ENCODE measurements at regions not wholly inside any gene's neighbourhood (a gene's known extent, or its start where the extent isn't known, plus 50 kb on each side); places are given as distances from the start of the nearest gene placed in this dataset.

- TF ChIP-seq CTCF (IDR thresholded peaks at IDR 0.05) = no peak
- Histone ChIP-seq H3K36me3 (no peaks in the 10 kb centered on the region), H3K27me3 (no peaks in the 10 kb centered on the region), H3K4me3 (no peak overlapping the region), H3K27ac (no peak overlapping the region), H3K4me1 (no peaks in the 10 kb centered on the region), H3K9me3 (peaks cover 0 to 8% of the 10 kb centered on the region in 2 donors)
- DNase-seq (no peak), ATAC-seq (no peak)
- intact Hi-C loops (cut with DNase I) = no loop called here
These were observed 770.9 kb downstream of the TNS3 start for GRCh38 chr7:46810986-46811385.

GRCh38 chr7:46809886-46810285, 772.0 kb downstream of the TNS3 start:
- ATAC-seq (no peak), DNase-seq (no peak)
- H3K27me3 ChIP-seq = no peaks in the 10 kb centered on the region
- TF ChIP-seq CTCF (IDR thresholded peaks at IDR 0.05) = no peak
- H3K9me3 ChIP-seq = peaks cover 0 to 6% of the 10 kb centered on the region in 2 donors
- H3K27ac ChIP-seq = no peak overlapping the region
- intact Hi-C loops (cut with DNase I) = no loop called here
- no peaks in the 10 kb centered on the region for H3K4me1 ChIP-seq
- no peaks in the 10 kb centered on the region for H3K36me3 ChIP-seq
- H3K4me3 ChIP-seq = no peak overlapping the region

- Histone ChIP-seq H3K27ac (no peak overlapping the region), H3K36me3 (no peaks in the 10 kb centered on the region), H3K9me3 (peaks cover 0 to 6% of the 10 kb centered on the region in 2 donors), H3K4me3 (no peak overlapping the region), H3K4me1 (no peaks in the 10 kb centered on the region), H3K27me3 (no peaks in the 10 kb centered on the region)
- DNase-seq (no peak), ATAC-seq (no peak)
- intact Hi-C loops (cut with DNase I) = no loop called here
- TF ChIP-seq CTCF (IDR thresholded peaks at IDR 0.05) = no peak
These were observed 775.1 kb downstream of the TNS3 start for GRCh38 chr7:46806856-46807255.

GRCh38 chr7:46802479-46802878, 779.4 kb downstream of the TNS3 start:
- intact Hi-C loops (cut with DNase I) = no loop called here
- Histone ChIP-seq H3K4me3 (no peak overlapping the region), H3K4me1 (no peaks in the 10 kb centered on the region), H3K9me3 (no peaks in the 10 kb centered on the region), H3K36me3 (no peaks in the 10 kb centered on the region), H3K27me3 (no peaks in the 10 kb centered on the region), H3K27ac (no peak overlapping the region)
- no peak for DNase-seq
- TF ChIP-seq CTCF (IDR thresholded peaks at IDR 0.05) = no peak
- ATAC-seq = no peak

GRCh38 chr7:46791188-46791587, 790.7 kb downstream of the TNS3 start:
- no peaks in the 10 kb centered on the region for H3K36me3 ChIP-seq

More at GRCh38 chr7:46791188-46791587, 790.7 kb downstream of the TNS3 start:
- intact Hi-C loops (cut with DNase I) = no loop called here
- ATAC-seq (no peak), DNase-seq (no peak)
- Histone ChIP-seq H3K27ac (no peak overlapping the region), H3K4me3 (no peak overlapping the region), H3K9me3 (no peaks in the 10 kb centered on the region), H3K27me3 (no peaks in the 10 kb centered on the region), H3K4me1 (no peaks in the 10 kb centered on the region)
- TF ChIP-seq CTCF (IDR thresholded peaks at IDR 0.05) = no peak

Data from left lung (tissue), 4 donors.